ENCODE measurements at regions not wholly inside any gene's neighbourhood (a gene's known extent, or its start where the extent isn't known, plus 50 kb on each side); places are given as distances from the start of the nearest gene placed in this dataset.
"Not testable (repeated sequence)": the region's sequence is repeated elsewhere in the genome, so short reads cannot be mapped to it uniquely, and the experiment has no call there.

- Histone ChIP-seq H3K9ac (ENCODE audit: low read depth, low read length) (no peak overlapping the region), H3K4me2 (ENCODE audit: insufficient read depth, low read length) (no peak overlapping the region), H3K9me3 (ENCODE audit: insufficient read depth, low read length, severe bottlenecking) (no peaks in the 10 kb centered on the region), H2AFZ (ENCODE audit: low read depth, low read length) (no peak overlapping the region), H3K27me3 (ENCODE audit: insufficient read depth, low read length, poor library complexity) (no peaks in the 10 kb centered on the region), H3K4me3 (ENCODE audit: low read depth in 1 of 2, low read length in 2 of 2) (no peak overlapping the region), H4K20me1 (ENCODE audit: insufficient read depth, low read length) (no peaks in the 10 kb centered on the region), H3K79me2 (ENCODE audit: insufficient read depth, low read length) (no peaks in the 10 kb centered on the region), H3K36me3 (ENCODE audit: insufficient read depth, low read length) (no peaks in the 10 kb centered on the region), H3K4me1 (ENCODE audit: insufficient read depth, low read length) (no peaks in the 10 kb centered on the region), H3K27ac (ENCODE audit: low read length) (no peak overlapping the region)
- TF ChIP-seq EZH2 (IDR thresholded peaks at IDR 0.05; ENCODE audit: borderline replicate concordance, low read depth, low read length, severe bottlenecking) (no peak), CTCF (IDR thresholded peaks at IDR 0.05; ENCODE audit: borderline replicate concordance, extremely low read depth, low read length, poor library complexity, severe bottlenecking) (no peak)
- DNase-seq = no peak
- no peak for ATAC-seq (ENCODE audit: insufficient read depth, low read depth)
Measured at GRCh38 chr15:96657096-96657495, 326.6 kb downstream of the NR2F2 start.

- not testable (repeated sequence) for DNase-seq; H3K36me3 ChIP-seq (ENCODE audit: insufficient read depth, low read length); H3K9ac ChIP-seq (ENCODE audit: low read depth, low read length); H3K27ac ChIP-seq (ENCODE audit: low read length); H4K20me1 ChIP-seq (ENCODE audit: insufficient read depth, low read length); H3K4me1 ChIP-seq (ENCODE audit: insufficient read depth, low read length); H3K9me3 ChIP-seq (ENCODE audit: insufficient read depth, low read length, severe bottlenecking); H3K4me2 ChIP-seq (ENCODE audit: insufficient read depth, low read length); ATAC-seq (ENCODE audit: insufficient read depth, low read depth); H3K27me3 ChIP-seq (ENCODE audit: insufficient read depth, low read length, poor library complexity); H3K4me3 ChIP-seq (ENCODE audit: low read depth in 1 of 2, low read length in 2 of 2); H3K79me2 ChIP-seq (ENCODE audit: insufficient read depth, low read length); H2AFZ ChIP-seq (ENCODE audit: low read depth, low read length)
Measured at GRCh38 chr15:96666979-96667378, 336.5 kb downstream of the NR2F2 start.

GRCh38 chr15:96670389-96670788, 339.9 kb downstream of the NR2F2 start:
- Histone ChIP-seq H2AFZ (ENCODE audit: low read depth, low read length) (no peak overlapping the region), H3K9ac (ENCODE audit: low read depth, low read length) (no peak overlapping the region), H3K27me3 (ENCODE audit: insufficient read depth, low read length, poor library complexity) (no peaks in the 10 kb centered on the region), H3K27ac (ENCODE audit: low read length) (no peak overlapping the region), H3K4me2 (ENCODE audit: insufficient read depth, low read length) (no peak overlapping the region), H3K36me3 (ENCODE audit: insufficient read depth, low read length) (no peaks in the 10 kb centered on the region), H3K4me3 (ENCODE audit: low read depth in 1 of 2, low read length in 2 of 2) (no peak overlapping the region), H3K79me2 (ENCODE audit: insufficient read depth, low read length) (no peaks in the 10 kb centered on the region), H3K4me1 (ENCODE audit: insufficient read depth, low read length) (no peaks in the 10 kb centered on the region), H4K20me1 (ENCODE audit: insufficient read depth, low read length) (no peaks in the 10 kb centered on the region), H3K9me3 (ENCODE audit: insufficient read depth, low read length, severe bottlenecking) (no peaks in the 10 kb centered on the region)
- ATAC-seq (ENCODE audit: insufficient read depth, low read depth) (no peak), DNase-seq (no peak)
- TF ChIP-seq CTCF (IDR thresholded peaks at IDR 0.05; ENCODE audit: borderline replicate concordance, extremely low read depth, low read length, poor library complexity, severe bottlenecking) (no peak), EZH2 (IDR thresholded peaks at IDR 0.05; ENCODE audit: borderline replicate concordance, low read depth, low read length, severe bottlenecking) (no peak)

GRCh38 chr15:96672629-96673028, 342.1 kb downstream of the NR2F2 start:
- Histone ChIP-seq H3K4me2 (ENCODE audit: insufficient read depth, low read length) (no peak overlapping the region), H3K36me3 (ENCODE audit: insufficient read depth, low read length) (no peaks in the 10 kb centered on the region), H3K9ac (ENCODE audit: low read depth, low read length) (no peak overlapping the region), H3K27ac (ENCODE audit: low read length) (no peak overlapping the region), H3K79me2 (ENCODE audit: insufficient read depth, low read length) (no peaks in the 10 kb centered on the region), H2AFZ (ENCODE audit: low read depth, low read length) (no peak overlapping the region), H3K4me1 (ENCODE audit: insufficient read depth, low read length) (no peaks in the 10 kb centered on the region), H4K20me1 (ENCODE audit: insufficient read depth, low read length) (no peaks in the 10 kb centered on the region), H3K4me3 (ENCODE audit: low read depth in 1 of 2, low read length in 2 of 2) (no peak overlapping the region), H3K9me3 (ENCODE audit: insufficient read depth, low read length, severe bottlenecking) (no peaks in the 10 kb centered on the region), H3K27me3 (ENCODE audit: insufficient read depth, low read length, poor library complexity) (no peaks in the 10 kb centered on the region)
- ATAC-seq (ENCODE audit: insufficient read depth, low read depth) (no peak), DNase-seq (no peak)
- TF ChIP-seq EZH2 (IDR thresholded peaks at IDR 0.05; ENCODE audit: borderline replicate concordance, low read depth, low read length, severe bottlenecking) (no peak), CTCF (IDR thresholded peaks at IDR 0.05; ENCODE audit: borderline replicate concordance, extremely low read depth, low read length, poor library complexity, severe bottlenecking) (no peak)
